ENCODE measurements at regions not wholly inside any gene's neighbourhood (a gene's known extent, or its start where the extent isn't known, plus 50 kb on each side); places are given as distances from the start of the nearest gene placed in this dataset.

GRCh38 chr2:104690255-104690984 is 163.5 kb upstream of the POU3F3 start:
- no peak overlapping the region for H3K4me3 ChIP-seq (ENCODE audit: extremely low read depth in 1 of 4, insufficient read depth in 2 of 4, low read depth in 3 of 4, low read length in 4 of 4)
- H3K56ac ChIP-seq (replicated peaks; ENCODE audit: insufficient read length, low read depth, low read length) = no peak overlapping the region
- H4K5ac ChIP-seq (ENCODE audit: insufficient read length, low read depth, low read length) = no peak overlapping the region
- H3K36me3 ChIP-seq (ENCODE audit: control insufficient read depth in 2 of 4, insufficient read depth in 4 of 4, low read length in 3 of 4) = no peaks in the 10 kb centered on the region
- H3K79me1 ChIP-seq (ENCODE audit: low read depth, low read length) = no peaks in the 10 kb centered on the region
- no peak overlapping the region for H3K14ac ChIP-seq (ENCODE audit: insufficient read length)
- no peak overlapping the region for H2BK5ac ChIP-seq (ENCODE audit: low read depth, low read length)
- H2BK120ac ChIP-seq (replicated peaks; ENCODE audit: low read depth, low read length) = no peak overlapping the region
- H4K20me1 ChIP-seq (replicated peaks in 1 of 2; ENCODE audit: control insufficient read depth in 1 of 2, insufficient read depth in 2 of 2, low read length in 2 of 2) = no peaks in the 10 kb centered on the region
- H3K23me2 ChIP-seq (ENCODE audit: low read depth, low read length) = no peaks in the 10 kb centered on the region
- no peak overlapping the region for H2BK15ac ChIP-seq (ENCODE audit: low read length)
- H3K4me2 ChIP-seq (ENCODE audit: insufficient read depth in 1 of 2, low read depth in 2 of 2, low read length in 2 of 2) = no peak overlapping the region
- H3K9ac ChIP-seq (replicated peaks in 1 of 4; ENCODE audit: extremely low read depth in 1 of 4, low read depth in 3 of 4, low read length in 3 of 4) = no peak overlapping the region
- H3K18ac ChIP-seq (ENCODE audit: extremely low read depth, low read length) = no peak overlapping the region
- H2AFZ ChIP-seq (ENCODE audit: low read length) = no peak overlapping the region
- no peak overlapping the region for H3K23ac ChIP-seq (ENCODE audit: insufficient read length)
- no peak overlapping the region for H4K8ac ChIP-seq (ENCODE audit: extremely low read depth, insufficient read depth, low read length)
- ChIA-PET CTCF (ENCODE audit: partially characterized antibody) (interaction anchor here (0.6 to 1.9 kb wide), 2 partner anchors 73 to 158 kb away, joined by 3 to 4 read pairs; no protein-coding TSS in a partner anchor), POLR2A (ENCODE audit: partially characterized antibody) (no interaction called here)
- H2BK20ac ChIP-seq (ENCODE audit: low read length) = no peak overlapping the region
- H4K91ac ChIP-seq (replicated peaks; ENCODE audit: insufficient read length, low read length) = no peak overlapping the region
- H2AK5ac ChIP-seq (ENCODE audit: low read depth, low read length) = no peak overlapping the region
- no peaks in the 10 kb centered on the region for H3K79me2 ChIP-seq (ENCODE audit: control insufficient read depth in 1 of 2, insufficient read depth in 2 of 2, low read length in 2 of 2)
- H3K9me3 ChIP-seq (ENCODE audit: insufficient read depth in 2 of 2, low read depth in 1 of 2, low read length in 1 of 2) = no peaks in the 10 kb centered on the region
- no peak overlapping the region for H3K4ac ChIP-seq (replicated peaks; ENCODE audit: insufficient read length, low read depth, low read length)
- H3K27ac ChIP-seq (ENCODE audit: low read depth, low read length) = no peak overlapping the region
- no peak overlapping the region for H2BK12ac ChIP-seq (ENCODE audit: low read depth, low read length)
- DNase-seq (ENCODE audit: low read depth in 1 of 2, low spot score in 2 of 2) (no peak), FAIRE-seq (no peak)
- 92% methylated on average over 7 of the region's 7 CpGs; no CpG with 5 or more reads in 1 of the 2 experiments for WGBS, 2 experiments (ENCODE audit: extremely low coverage in 1 of 2, insufficient coverage in 1 of 2, insufficient read length in 1 of 2, insufficient replicate concordance in 2 of 2, low coverage in 1 of 2, low lambda C conversion rate in 2 of 2, missing lambda C conversion rate in 1 of 2)
- H3K27me3 ChIP-seq (replicated peaks in 1 of 4; ENCODE audit: control insufficient read depth in 3 of 4, extremely low read depth in 1 of 4, insufficient read depth in 3 of 4, low read length in 3 of 4) = no peaks in the 10 kb centered on the region
- H3K4me1 ChIP-seq (replicated peaks in 1 of 4; ENCODE audit: control insufficient read depth in 3 of 4, insufficient read depth in 4 of 4, low read length in 3 of 4) = no peaks in the 10 kb centered on the region
- TF ChIP-seq BRCA1 (IDR thresholded peaks at IDR 0.05; ENCODE audit: low read depth, low read length) (no peak), FOSL1 (IDR thresholded peaks at IDR 0.05; ENCODE audit: insufficient read depth, low read depth, low read length) (no peak), TAF1 (IDR thresholded peaks at IDR 0.05; ENCODE audit: low read depth, low read length) (no peak)

Measured in H1 (cell line).